ENCODE measurements at regions not wholly inside any gene's neighbourhood (a gene's known extent, or its start where the extent isn't known, plus 50 kb on each side); places are given as distances from the start of the nearest gene placed in this dataset.

- Histone ChIP-seq H3K79me1 (ENCODE audit: low read length) (no peaks in the 10 kb centered on the region), H3K4me3 (ENCODE audit: low read length) (no peak overlapping the region), H3K27ac (ENCODE audit: low read depth, low read length) (no peak overlapping the region)
Observed at GRCh38 chr11:15910761-15911160, 445.6 kb downstream of the SOX6 start.

GRCh38 chr11:15911377-15912044 is 444.8 kb downstream of the SOX6 start:
- peaks cover 10% of the 10 kb centered on the region for H3K4me1 ChIP-seq (ENCODE audit: control insufficient read depth, low read depth, low read length)
- no peak for DNase-seq

More at GRCh38 chr11:15910761-15911160, 445.6 kb downstream of the SOX6 start:
- Histone ChIP-seq H3K27me3 (ENCODE audit: insufficient read depth, low read length, poor library complexity) (no peaks in the 10 kb centered on the region), H3K9ac (ENCODE audit: low read length) (no peak overlapping the region), H3K36me3 (ENCODE audit: control insufficient read depth, insufficient read depth, low read length) (no peaks in the 10 kb centered on the region), H2BK120ac (ENCODE audit: low read depth, low read length) (peak overlapping the region; percentile 62), H3K79me2 (ENCODE audit: control insufficient read depth, insufficient read depth, low read length) (no peaks in the 10 kb centered on the region), H2BK5ac (ENCODE audit: low read length) (peak overlapping the region; percentile 92), H3K18ac (ENCODE audit: low read length) (peak overlapping the region; percentile 91), H3K23ac (ENCODE audit: low read length) (no peak overlapping the region), H3K4me2 (ENCODE audit: low read length) (no peak overlapping the region), H3K56ac (ENCODE audit: low read length) (peak overlapping the region; percentile 77), H3K4me1 (ENCODE audit: control insufficient read depth, low read depth, low read length) (peaks cover 10% of the 10 kb centered on the region), H2AK5ac (ENCODE audit: low read length) (no peak overlapping the region), H3K4ac (ENCODE audit: low read depth, low read length) (peak overlapping the region; percentile 48), H4K5ac (ENCODE audit: low read length) (peak overlapping the region; percentile 86), H2BK15ac (replicated peaks; ENCODE audit: low read depth) (no peak overlapping the region), H4K8ac (ENCODE audit: low read depth, low read length) (peak overlapping the region; percentile 29)
- WGBS (ENCODE audit: extremely low coverage, insufficient coverage, low lambda C conversion rate), result no CpG with 5 or more reads among the region's 7 CpGs
- peak; percentile 98 for DNase-seq

GRCh38 chr11:15912291-15912690 is 444.1 kb downstream of the SOX6 start:
- Histone ChIP-seq H2BK15ac (replicated peaks; ENCODE audit: low read depth) (no peak overlapping the region), H3K4me2 (ENCODE audit: low read length) (no peak overlapping the region), H3K4me1 (ENCODE audit: control insufficient read depth, low read depth, low read length) (peaks cover 10% of the 10 kb centered on the region), H3K36me3 (ENCODE audit: control insufficient read depth, insufficient read depth, low read length) (no peaks in the 10 kb centered on the region), H2BK120ac (ENCODE audit: low read depth, low read length) (no peak overlapping the region), H4K5ac (ENCODE audit: low read length) (no peak overlapping the region), H3K9ac (ENCODE audit: low read length) (no peak overlapping the region), H4K8ac (ENCODE audit: low read depth, low read length) (no peak overlapping the region), H3K56ac (ENCODE audit: low read length) (no peak overlapping the region), H3K27ac (ENCODE audit: low read depth, low read length) (no peak overlapping the region), H3K79me2 (ENCODE audit: control insufficient read depth, insufficient read depth, low read length) (no peaks in the 10 kb centered on the region), H3K18ac (ENCODE audit: low read length) (no peak overlapping the region), H3K4ac (ENCODE audit: low read depth, low read length) (no peak overlapping the region), H3K4me3 (ENCODE audit: low read length) (no peak overlapping the region), H3K27me3 (ENCODE audit: insufficient read depth, low read length, poor library complexity) (no peaks in the 10 kb centered on the region), H3K79me1 (ENCODE audit: low read length) (no peaks in the 10 kb centered on the region), H2AK5ac (ENCODE audit: low read length) (no peak overlapping the region), H3K23ac (ENCODE audit: low read length) (no peak overlapping the region), H2BK5ac (ENCODE audit: low read length) (no peak overlapping the region)
- no peak for DNase-seq
- WGBS (ENCODE audit: extremely low coverage, insufficient coverage, low lambda C conversion rate), result no CpG with 5 or more reads among the region's 2 CpGs

More at GRCh38 chr11:15911377-15912044, 444.8 kb downstream of the SOX6 start:
- H3K4ac ChIP-seq (ENCODE audit: low read depth, low read length), result peak overlapping the region; percentile 1
- H3K27me3 ChIP-seq (ENCODE audit: insufficient read depth, low read length, poor library complexity), result no peaks in the 10 kb centered on the region
- H2BK120ac ChIP-seq (ENCODE audit: low read depth, low read length), result no peak overlapping the region
- H3K56ac ChIP-seq (ENCODE audit: low read length), result no peak overlapping the region
- H2BK15ac ChIP-seq (replicated peaks; ENCODE audit: low read depth), result no peak overlapping the region
- no CpG with 5 or more reads among the region's 6 CpGs for WGBS (ENCODE audit: extremely low coverage, insufficient coverage, low lambda C conversion rate)
- H3K9ac ChIP-seq (ENCODE audit: low read length), result no peak overlapping the region
- H4K5ac ChIP-seq (ENCODE audit: low read length), result no peak overlapping the region
- no peak overlapping the region for H3K4me3 ChIP-seq (ENCODE audit: low read length)
- peak overlapping the region; percentile 75 for H2AK5ac ChIP-seq (ENCODE audit: low read length)
- H3K79me1 ChIP-seq (ENCODE audit: low read length), result no peaks in the 10 kb centered on the region
- no peak overlapping the region for H3K23ac ChIP-seq (ENCODE audit: low read length)
- H3K4me2 ChIP-seq (ENCODE audit: low read length), result no peak overlapping the region
- H2BK5ac ChIP-seq (ENCODE audit: low read length), result peak overlapping the region; percentile 28
- no peak overlapping the region for H3K18ac ChIP-seq (ENCODE audit: low read length)
- H3K36me3 ChIP-seq (ENCODE audit: control insufficient read depth, insufficient read depth, low read length), result no peaks in the 10 kb centered on the region
- no peak overlapping the region for H3K27ac ChIP-seq (ENCODE audit: low read depth, low read length)
- H3K79me2 ChIP-seq (ENCODE audit: control insufficient read depth, insufficient read depth, low read length), result no peaks in the 10 kb centered on the region
- no peak overlapping the region for H4K8ac ChIP-seq (ENCODE audit: low read depth, low read length)

GRCh38 chr11:15912825-15913224 is 443.5 kb downstream of the SOX6 start:
- Histone ChIP-seq H3K36me3 (ENCODE audit: control insufficient read depth, insufficient read depth, low read length) (no peaks in the 10 kb centered on the region), H3K79me2 (ENCODE audit: control insufficient read depth, insufficient read depth, low read length) (no peaks in the 10 kb centered on the region), H2AK5ac (ENCODE audit: low read length) (no peak overlapping the region), H3K23ac (ENCODE audit: low read length) (no peak overlapping the region), H4K8ac (ENCODE audit: low read depth, low read length) (no peak overlapping the region), H4K5ac (ENCODE audit: low read length) (no peak overlapping the region), H3K4me3 (ENCODE audit: low read length) (no peak overlapping the region), H3K4ac (ENCODE audit: low read depth, low read length) (peak overlapping the region; percentile 18), H2BK15ac (replicated peaks; ENCODE audit: low read depth) (no peak overlapping the region), H3K4me1 (ENCODE audit: control insufficient read depth, low read depth, low read length) (peaks cover 7% of the 10 kb centered on the region), H3K79me1 (ENCODE audit: low read length) (no peaks in the 10 kb centered on the region), H3K18ac (ENCODE audit: low read length) (peak overlapping the region; percentile 15), H2BK120ac (ENCODE audit: low read depth, low read length) (no peak overlapping the region), H3K27ac (ENCODE audit: low read depth, low read length) (no peak overlapping the region), H3K9ac (ENCODE audit: low read length) (no peak overlapping the region), H3K4me2 (ENCODE audit: low read length) (no peak overlapping the region), H3K56ac (ENCODE audit: low read length) (no peak overlapping the region), H3K27me3 (ENCODE audit: insufficient read depth, low read length, poor library complexity) (no peaks in the 10 kb centered on the region), H2BK5ac (ENCODE audit: low read length) (no peak overlapping the region)
- WGBS (ENCODE audit: extremely low coverage, insufficient coverage, low lambda C conversion rate), result no CpG with 5 or more reads among the region's 7 CpGs
- peak; percentile 84 for DNase-seq

GRCh38 chr11:15913261-15913660 is 443.1 kb downstream of the SOX6 start:
- Histone ChIP-seq H2BK15ac (replicated peaks; ENCODE audit: low read depth) (no peak overlapping the region), H3K27ac (ENCODE audit: low read depth, low read length) (no peak overlapping the region), H3K36me3 (ENCODE audit: control insufficient read depth, insufficient read depth, low read length) (no peaks in the 10 kb centered on the region), H3K79me2 (ENCODE audit: control insufficient read depth, insufficient read depth, low read length) (no peaks in the 10 kb centered on the region), H3K79me1 (ENCODE audit: low read length) (no peaks in the 10 kb centered on the region), H3K56ac (ENCODE audit: low read length) (no peak overlapping the region), H3K4me3 (ENCODE audit: low read length) (no peak overlapping the region), H3K23ac (ENCODE audit: low read length) (no peak overlapping the region), H3K9ac (ENCODE audit: low read length) (no peak overlapping the region), H4K8ac (ENCODE audit: low read depth, low read length) (no peak overlapping the region), H3K27me3 (ENCODE audit: insufficient read depth, low read length, poor library complexity) (no peaks in the 10 kb centered on the region), H3K18ac (ENCODE audit: low read length) (peak overlapping the region; percentile 15), H2AK5ac (ENCODE audit: low read length) (no peak overlapping the region), H3K4ac (ENCODE audit: low read depth, low read length) (peak overlapping the region; percentile 18), H2BK120ac (ENCODE audit: low read depth, low read length) (no peak overlapping the region), H3K4me1 (ENCODE audit: control insufficient read depth, low read depth, low read length) (peaks cover 7% of the 10 kb centered on the region), H3K4me2 (ENCODE audit: low read length) (no peak overlapping the region), H2BK5ac (ENCODE audit: low read length) (no peak overlapping the region), H4K5ac (ENCODE audit: low read length) (no peak overlapping the region)
- no CpG with 5 or more reads among the region's 2 CpGs for WGBS (ENCODE audit: extremely low coverage, insufficient coverage, low lambda C conversion rate)
- no peak for DNase-seq
